Astrocyte of the cerebellum (primary cell): ENCODE measurements at regions not wholly inside any gene's neighbourhood (a gene's known extent, or its start where the extent isn't known, plus 50 kb on each side); places are given as distances from the start of the nearest gene placed in this dataset.
"Not testable (repeated sequence)": the region's sequence is repeated elsewhere in the genome, so short reads cannot be mapped to it uniquely, and the experiment has no call there.

ENCODE experiments used
- DNase-seq: peaks from one replicate; pipeline ENCODE4 v3.0.0-alpha.2; 2011; ENCODE audit warnings: low read depth
- H3K4me3 ChIP-seq: 2 replicates; pipeline ENCODE4 v1.5.1; 2011; ENCODE audit warnings: mild to moderate bottlenecking, low read depth, low read length, moderate library complexity
- in situ Hi-C: cut with HindIII; loops from 2 replicates; pipeline ENCODE4 v1.10.0; 2017; ENCODE audit warnings: low sequenced_read_pairs
- TF ChIP-seq, protein P1 (sequence below): IDR thresholded peaks from 2 replicates; pipeline ENCODE4 v1.5.1; 2012; ENCODE audit warnings: low read length, low read depth, moderate library complexity, mild to moderate bottlenecking; ENCODE audit errors: missing control alignments

DNA sequence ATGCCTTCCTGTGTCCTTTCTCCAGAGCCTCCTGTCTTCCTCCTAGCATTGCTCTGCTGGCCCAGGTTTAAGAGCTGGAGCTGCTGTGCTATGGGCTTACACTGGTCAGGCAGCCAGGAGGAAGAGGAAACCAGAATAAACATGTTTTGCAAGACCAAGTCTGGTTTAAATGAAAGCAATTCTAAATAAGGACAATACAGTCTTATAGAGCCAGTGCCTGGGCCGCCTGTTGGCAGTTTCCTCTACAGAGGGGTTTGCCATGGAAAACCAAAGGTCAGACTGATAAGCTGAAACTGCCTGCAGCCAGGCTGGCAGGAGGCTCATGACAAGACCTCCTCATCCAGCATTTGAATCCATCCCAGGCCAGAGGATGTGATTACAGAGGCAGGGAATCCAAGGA is 92.9 kb upstream of the FGGY start:
- in situ Hi-C loops = no loop called here
- H3K4me3 ChIP-seq = no peak overlapping the region
- TF ChIP-seq, protein P1, sequence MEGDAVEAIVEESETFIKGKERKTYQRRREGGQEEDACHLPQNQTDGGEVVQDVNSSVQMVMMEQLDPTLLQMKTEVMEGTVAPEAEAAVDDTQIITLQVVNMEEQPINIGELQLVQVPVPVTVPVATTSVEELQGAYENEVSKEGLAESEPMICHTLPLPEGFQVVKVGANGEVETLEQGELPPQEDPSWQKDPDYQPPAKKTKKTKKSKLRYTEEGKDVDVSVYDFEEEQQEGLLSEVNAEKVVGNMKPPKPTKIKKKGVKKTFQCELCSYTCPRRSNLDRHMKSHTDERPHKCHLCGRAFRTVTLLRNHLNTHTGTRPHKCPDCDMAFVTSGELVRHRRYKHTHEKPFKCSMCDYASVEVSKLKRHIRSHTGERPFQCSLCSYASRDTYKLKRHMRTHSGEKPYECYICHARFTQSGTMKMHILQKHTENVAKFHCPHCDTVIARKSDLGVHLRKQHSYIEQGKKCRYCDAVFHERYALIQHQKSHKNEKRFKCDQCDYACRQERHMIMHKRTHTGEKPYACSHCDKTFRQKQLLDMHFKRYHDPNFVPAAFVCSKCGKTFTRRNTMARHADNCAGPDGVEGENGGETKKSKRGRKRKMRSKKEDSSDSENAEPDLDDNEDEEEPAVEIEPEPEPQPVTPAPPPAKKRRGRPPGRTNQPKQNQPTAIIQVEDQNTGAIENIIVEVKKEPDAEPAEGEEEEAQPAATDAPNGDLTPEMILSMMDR = no peak
- DNase-seq = no peak

DNA sequence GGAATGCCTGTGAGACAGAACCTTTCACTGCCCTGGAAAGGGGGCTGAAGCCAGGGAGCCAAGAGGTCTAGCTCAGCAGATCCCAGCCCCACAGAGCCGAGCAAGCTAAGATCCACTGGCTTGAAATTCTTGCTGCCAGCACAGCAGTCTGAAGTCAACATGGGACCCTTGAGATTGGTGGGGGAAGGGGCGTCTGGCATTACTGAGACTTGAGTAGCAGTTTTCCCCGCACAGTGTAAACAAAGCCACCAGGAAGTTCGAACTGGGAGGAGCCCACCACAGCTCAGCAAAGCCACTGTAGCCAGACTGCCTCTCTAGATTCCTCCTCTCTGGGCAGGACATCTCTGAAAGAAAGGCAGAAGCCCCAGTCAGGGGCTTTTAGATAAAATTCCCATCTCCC is 90.3 kb upstream of the FGGY start:
- in situ Hi-C loops, H3K4me3 ChIP-seq, DNase-seq: not testable (repeated sequence)

DNA sequence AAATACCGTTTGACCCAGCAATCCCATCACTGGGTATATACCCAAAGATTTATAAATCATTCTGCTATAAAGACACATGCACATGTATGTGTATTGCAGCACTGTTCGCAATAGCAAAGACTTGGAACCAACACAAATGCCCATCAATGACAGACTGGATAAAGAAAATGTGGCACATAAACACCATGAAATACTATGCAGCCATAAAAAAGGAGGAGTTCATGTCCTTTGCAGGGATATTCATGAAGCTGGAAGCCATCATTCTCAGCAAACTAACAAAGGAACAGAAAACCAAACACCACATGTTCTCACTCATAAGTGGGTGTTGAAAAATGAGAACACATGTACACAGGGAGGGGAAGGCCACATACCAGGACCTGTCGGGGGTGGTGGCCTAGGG is 86.5 kb upstream of the FGGY start:
- DNase-seq, in situ Hi-C loops, H3K4me3 ChIP-seq: not testable (repeated sequence)

DNA sequence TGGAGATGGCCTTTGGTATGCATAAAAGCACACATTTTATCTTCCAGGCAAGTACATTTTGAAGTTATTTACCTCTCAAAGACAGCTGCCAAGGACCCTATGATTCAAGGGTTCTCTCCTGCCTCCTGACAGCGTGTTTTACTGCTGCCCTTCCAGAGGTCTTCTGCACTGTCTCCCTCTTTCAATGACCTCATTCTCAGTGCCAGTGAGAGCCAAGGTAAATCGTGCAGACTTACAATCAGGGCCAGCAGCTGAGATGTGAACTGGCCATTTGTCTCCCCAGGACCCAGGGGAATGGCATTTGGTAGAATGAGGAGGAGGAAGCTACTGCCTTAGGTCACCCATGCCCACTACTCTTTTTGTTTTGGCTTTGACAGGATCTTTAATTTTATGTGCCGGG is 84.2 kb upstream of the FGGY start:
- in situ Hi-C loops = no loop called here
- no peak overlapping the region for H3K4me3 ChIP-seq
- DNase-seq = no peak
- TF ChIP-seq, protein P1 = no peak

DNA sequence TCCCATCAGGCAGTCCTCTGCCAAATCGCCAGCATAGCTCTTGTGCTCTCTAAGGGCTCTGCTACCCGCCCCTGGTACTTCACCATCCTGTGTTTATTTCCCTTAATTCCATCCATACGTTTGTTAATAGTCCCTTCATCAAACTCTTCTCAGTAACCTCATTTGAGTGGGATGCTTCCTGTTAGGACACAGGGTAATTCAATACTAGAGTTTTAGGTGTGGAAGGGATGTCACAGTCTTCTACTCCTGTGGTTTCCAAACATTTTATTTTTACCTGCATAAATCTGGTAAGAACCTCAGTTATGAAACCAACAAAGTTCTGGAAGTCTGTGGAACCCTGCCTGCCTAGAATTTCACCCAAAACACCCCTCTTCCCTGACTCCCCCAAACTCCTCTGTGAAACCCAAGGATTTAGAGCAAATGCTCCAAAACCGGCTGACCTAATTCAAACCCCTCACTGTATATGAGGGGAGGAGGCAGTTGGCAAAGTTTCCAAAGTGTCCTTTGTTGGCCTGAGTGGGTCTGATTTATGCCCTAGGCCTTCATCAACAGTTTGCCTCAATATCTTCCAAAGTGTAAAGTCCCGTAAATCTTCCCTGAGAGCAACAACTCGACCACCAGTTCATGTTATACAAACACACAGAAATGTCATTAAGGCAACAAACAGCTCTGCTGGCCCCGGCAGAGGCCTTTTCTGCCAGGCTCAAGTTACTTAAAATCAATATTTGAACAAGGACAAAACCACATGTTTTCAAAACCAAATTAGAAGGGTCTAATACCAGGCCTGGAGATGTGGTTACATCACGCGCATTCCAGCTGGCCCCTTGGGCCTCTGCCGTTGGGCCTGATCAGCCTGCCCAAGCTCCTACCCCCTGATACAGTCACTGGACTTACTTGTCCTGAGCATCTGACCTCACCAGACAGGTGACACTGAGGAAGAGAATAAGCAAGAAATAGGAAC is 82.4 kb upstream of the FGGY start:
- no peak overlapping the region for H3K4me3 ChIP-seq
- in situ Hi-C loops = no loop called here
- no peak for DNase-seq
- TF ChIP-seq, protein P1 = no peak

DNA sequence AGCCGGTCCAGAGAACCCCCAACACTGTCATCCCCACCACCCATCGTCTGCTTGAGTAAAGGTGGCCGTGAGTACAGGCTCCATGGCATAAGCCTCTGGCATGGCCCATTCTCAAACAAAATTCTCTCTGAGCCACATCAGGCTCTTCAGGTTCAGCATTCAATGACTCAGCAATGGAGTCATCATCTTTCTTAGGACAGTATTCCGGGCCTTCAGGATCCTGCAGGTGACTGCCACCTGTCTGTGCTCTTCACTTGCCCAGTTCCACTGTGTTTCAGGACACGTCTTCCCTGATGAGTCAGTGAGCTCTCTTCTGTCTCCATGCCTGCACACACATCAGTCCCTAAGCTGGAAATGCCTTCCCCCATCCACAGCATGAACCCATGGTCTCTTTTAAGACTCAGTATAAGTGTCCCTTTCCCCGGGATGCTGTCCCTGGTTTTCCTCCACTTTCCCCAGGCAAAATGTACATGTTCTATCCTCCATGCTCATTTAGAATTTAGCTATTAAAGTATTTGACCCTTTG is 81.1 kb upstream of the FGGY start:
- TF ChIP-seq, protein P1 = no peak
- in situ Hi-C loops = no loop called here
- no peak for DNase-seq
- no peak overlapping the region for H3K4me3 ChIP-seq

DNA sequence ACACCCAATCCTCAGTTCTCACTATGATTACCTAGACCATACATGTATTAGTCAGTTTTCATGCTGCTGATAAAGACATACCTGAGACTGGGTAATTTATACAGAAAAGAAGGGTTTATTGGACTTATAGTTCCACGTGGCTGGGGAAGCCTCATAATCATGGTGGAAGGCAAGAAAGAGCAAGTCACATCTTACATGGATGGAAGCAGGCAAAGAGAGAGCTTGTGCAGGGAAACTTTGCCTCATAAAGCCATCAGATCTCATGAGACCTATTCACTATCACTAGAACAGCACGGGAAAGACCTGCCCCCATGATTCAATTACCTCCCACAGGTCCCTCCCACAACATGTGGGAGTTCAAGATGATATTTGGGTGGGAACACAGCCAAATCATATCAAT is 79.5 kb upstream of the FGGY start:
- in situ Hi-C loops, DNase-seq: not testable (repeated sequence)

DNA sequence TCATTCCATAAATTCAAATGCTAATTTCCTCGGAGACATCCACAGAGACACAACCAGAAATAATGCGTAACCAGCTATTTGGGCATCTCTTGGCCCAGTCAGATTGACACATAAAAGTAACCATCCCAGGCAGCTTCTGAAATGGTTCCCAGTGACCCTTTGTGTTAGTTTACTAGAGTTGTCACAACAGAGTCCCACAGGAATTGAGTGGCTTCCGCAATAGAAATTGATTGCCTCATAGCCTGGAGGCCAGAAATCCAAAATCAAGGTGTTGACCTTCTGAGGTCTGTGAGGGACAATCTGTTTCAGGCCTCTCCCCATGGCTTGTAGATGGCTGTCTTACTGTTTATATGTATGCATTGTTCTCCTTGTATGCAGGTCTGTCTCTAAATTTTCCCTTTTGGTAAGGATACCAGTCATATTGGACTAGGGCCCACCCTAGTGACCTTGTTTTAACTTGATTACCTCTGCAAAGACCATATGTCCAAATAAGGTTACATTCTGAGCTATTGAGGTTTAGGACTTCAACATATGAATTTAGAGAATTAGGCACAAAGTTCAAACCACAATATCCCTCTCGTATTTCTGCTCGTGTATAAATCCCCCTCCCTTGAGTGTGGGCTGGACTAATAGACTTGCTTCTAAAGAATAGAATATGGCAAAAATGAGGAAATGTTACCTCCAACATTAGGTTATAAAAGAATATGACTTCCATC is 78.2 kb upstream of the FGGY start:
- H3K4me3 ChIP-seq = no peak overlapping the region
- in situ Hi-C loops = no loop called here
- TF ChIP-seq, protein P1 = no peak
- DNase-seq = no peak

More for the DNA sequence above, 79.5 kb upstream of the FGGY start:
- H3K4me3 ChIP-seq = not testable (repeated sequence)
